RWPE2 (cell line): ENCODE measurements at regions not wholly inside any gene's neighbourhood (a gene's known extent, or its start where the extent isn't known, plus 50 kb on each side); places are given as distances from the start of the nearest gene placed in this dataset.
"Not testable (repeated sequence)": the region's sequence is repeated elsewhere in the genome, so short reads cannot be mapped to it uniquely, and the experiment has no call there.

Source experiments
- ATAC-seq: fragments of 200-7000 bp; cut with Tn5 transposase; 3 replicates; pipeline ENCODE4 v1.9.1; 2021; ENCODE audit warnings: low read depth
- DNase-seq: peaks from one replicate; pipeline ENCODE4 v3.0.0-alpha.2; 2020; ENCODE audit warnings: low spot score
- H3K27ac ChIP-seq: fragments of 450-650 bp; 2 replicates; pipeline ENCODE4 v1.5.1; 2017; ENCODE audit warnings: mild to moderate bottlenecking; ENCODE audit not compliant: poor library complexity, severe bottlenecking
- H3K27me3 ChIP-seq: fragments of 250-450 bp; sonication (Bioruptor Pico); 2 replicates; pipeline ENCODE4 v1.5.1; 2021; ENCODE audit warnings: mild to moderate bottlenecking, moderate library complexity; ENCODE audit not compliant: insufficient read depth, poor library complexity, severe bottlenecking
- H3K36me3 ChIP-seq: fragments of 250-450 bp; sonication (Bioruptor Pico); 2 replicates; pipeline ENCODE4 v1.5.1; 2020; ENCODE audit warnings: low read depth, mild to moderate bottlenecking, moderate library complexity
- H3K4me1 ChIP-seq: fragments of 250-450 bp; sonication (Bioruptor Pico); 2 replicates; pipeline ENCODE4 v1.5.1; 2021; ENCODE audit warnings: mild to moderate bottlenecking, moderate library complexity; ENCODE audit not compliant: insufficient read depth, poor library complexity, severe bottlenecking
- H3K4me3 ChIP-seq: fragments of 250-450 bp; sonication (Bioruptor Pico); 2 replicates; pipeline ENCODE4 v1.5.1; 2021; ENCODE audit warnings: mild to moderate bottlenecking, moderate library complexity; ENCODE audit not compliant: severe bottlenecking
- H3K9me3 ChIP-seq: fragments of 250-450 bp; sonication (Bioruptor Pico); 2 replicates; pipeline ENCODE4 v1.5.1; 2021; ENCODE audit warnings: mild to moderate bottlenecking, moderate library complexity; ENCODE audit not compliant: severe bottlenecking
- CTCF ChIP-seq: fragments of 450-650 bp; IDR thresholded peaks from one replicate; pipeline ENCODE4 v1.5.1; 2017; ENCODE audit warnings: mild to moderate bottlenecking, moderate library complexity; ENCODE audit not compliant: poor library complexity, severe bottlenecking

- H3K36me3 ChIP-seq: no peaks in the 10 kb centered on the region
- no peak overlapping the region for H3K4me3 ChIP-seq
- no peak for TF ChIP-seq CTCF
- no peaks in the 10 kb centered on the region for H3K4me1 ChIP-seq
- H3K27ac ChIP-seq: no peak overlapping the region
- H3K9me3 ChIP-seq: no peaks in the 10 kb centered on the region
- peaks cover 34% of the 10 kb centered on the region for H3K27me3 ChIP-seq
- DNase-seq (no peak), ATAC-seq (no peak)
Measured at GRCh38 chr10:29228562-29228961, 60.3 kb upstream of the LYZL1 start.

GRCh38 chr10:29229258-29229705, 59.6 kb upstream of the LYZL1 start:
- H3K27me3 ChIP-seq: peaks cover 27% of the 10 kb centered on the region
- H3K27ac ChIP-seq: no peak overlapping the region
- H3K9me3 ChIP-seq: no peaks in the 10 kb centered on the region
- ATAC-seq (no peak), DNase-seq (no peak)
- H3K36me3 ChIP-seq: no peaks in the 10 kb centered on the region
- TF ChIP-seq CTCF: no peak
- H3K4me3 ChIP-seq: no peak overlapping the region
- H3K4me1 ChIP-seq: no peaks in the 10 kb centered on the region

- H3K36me3 ChIP-seq, H3K9me3 ChIP-seq, ATAC-seq, H3K4me1 ChIP-seq, H3K27me3 ChIP-seq, DNase-seq, H3K27ac ChIP-seq, H3K4me3 ChIP-seq: not testable (repeated sequence)
Measured at GRCh38 chr10:29236910-29237309, 52.0 kb upstream of the LYZL1 start.

- no peaks in the 10 kb centered on the region for H3K4me1 ChIP-seq
- H3K27me3 ChIP-seq: peaks cover 7% of the 10 kb centered on the region
- no peak overlapping the region for H3K27ac ChIP-seq
- no peaks in the 10 kb centered on the region for H3K9me3 ChIP-seq
- DNase-seq (no peak), ATAC-seq (no peak)
- no peak overlapping the region for H3K4me3 ChIP-seq
- no peaks in the 10 kb centered on the region for H3K36me3 ChIP-seq
- TF ChIP-seq CTCF: no peak
Measured at GRCh38 chr10:29237786-29238185, 51.1 kb upstream of the LYZL1 start.

- ATAC-seq (no peak), DNase-seq (no peak)
- H3K36me3 ChIP-seq: no peaks in the 10 kb centered on the region
- H3K27ac ChIP-seq: no peak overlapping the region
- no peaks in the 10 kb centered on the region for H3K4me1 ChIP-seq
- peaks cover 7% of the 10 kb centered on the region for H3K27me3 ChIP-seq
- TF ChIP-seq CTCF: no peak
- no peak overlapping the region for H3K4me3 ChIP-seq
- no peaks in the 10 kb centered on the region for H3K9me3 ChIP-seq
Measured at GRCh38 chr10:29238523-29239135, 50.2 kb upstream of the LYZL1 start.
